ENCODE measurements at regions not wholly inside any gene's neighbourhood (a gene's known extent, or its start where the extent isn't known, plus 50 kb on each side); places are given as distances from the start of the nearest gene placed in this dataset.

DNA sequence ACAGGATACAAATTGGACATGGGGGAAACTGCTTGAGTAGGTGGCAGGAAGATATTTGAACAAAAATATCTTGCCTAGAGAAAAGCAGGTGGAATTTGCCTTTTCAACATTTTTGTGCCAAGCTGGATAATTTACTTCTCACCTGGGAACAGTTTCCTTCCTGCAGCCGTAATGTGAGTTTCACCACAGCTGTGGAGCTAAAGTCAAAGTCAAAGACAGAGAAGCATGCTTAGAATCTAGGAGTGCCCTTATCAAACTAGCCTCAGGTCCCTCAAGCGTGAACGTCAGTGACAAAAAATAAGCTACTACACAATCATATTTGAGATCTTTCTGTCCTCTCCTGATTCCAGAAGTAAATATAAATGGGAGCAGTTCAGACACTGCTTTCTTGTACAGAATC, 588.9 kb downstream of the MAT2B start:
- TF ChIP-seq, protein P1, sequence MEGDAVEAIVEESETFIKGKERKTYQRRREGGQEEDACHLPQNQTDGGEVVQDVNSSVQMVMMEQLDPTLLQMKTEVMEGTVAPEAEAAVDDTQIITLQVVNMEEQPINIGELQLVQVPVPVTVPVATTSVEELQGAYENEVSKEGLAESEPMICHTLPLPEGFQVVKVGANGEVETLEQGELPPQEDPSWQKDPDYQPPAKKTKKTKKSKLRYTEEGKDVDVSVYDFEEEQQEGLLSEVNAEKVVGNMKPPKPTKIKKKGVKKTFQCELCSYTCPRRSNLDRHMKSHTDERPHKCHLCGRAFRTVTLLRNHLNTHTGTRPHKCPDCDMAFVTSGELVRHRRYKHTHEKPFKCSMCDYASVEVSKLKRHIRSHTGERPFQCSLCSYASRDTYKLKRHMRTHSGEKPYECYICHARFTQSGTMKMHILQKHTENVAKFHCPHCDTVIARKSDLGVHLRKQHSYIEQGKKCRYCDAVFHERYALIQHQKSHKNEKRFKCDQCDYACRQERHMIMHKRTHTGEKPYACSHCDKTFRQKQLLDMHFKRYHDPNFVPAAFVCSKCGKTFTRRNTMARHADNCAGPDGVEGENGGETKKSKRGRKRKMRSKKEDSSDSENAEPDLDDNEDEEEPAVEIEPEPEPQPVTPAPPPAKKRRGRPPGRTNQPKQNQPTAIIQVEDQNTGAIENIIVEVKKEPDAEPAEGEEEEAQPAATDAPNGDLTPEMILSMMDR (IDR thresholded peaks at IDR 0.05): no peak

DNA sequence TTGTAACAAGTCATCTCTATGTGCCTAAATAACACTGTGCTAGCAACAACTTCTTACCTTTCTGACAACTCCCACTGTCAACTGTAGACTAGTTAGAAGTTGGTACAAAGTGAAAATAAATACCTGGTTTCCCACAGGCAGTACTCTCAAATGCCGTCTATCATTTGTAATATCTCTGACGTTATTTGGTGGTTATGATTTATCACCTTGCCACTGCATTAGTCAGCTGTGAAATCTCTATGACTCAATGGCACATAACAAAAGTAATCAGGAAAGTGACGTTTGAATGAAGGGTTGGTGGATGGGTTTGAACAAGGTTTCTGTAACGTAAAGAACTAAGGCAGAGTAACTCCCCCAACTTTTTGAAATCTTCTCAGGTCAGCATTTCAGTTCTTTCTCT, 592.3 kb downstream of the MAT2B start:
- TF ChIP-seq, protein P1 (IDR thresholded peaks at IDR 0.05): no peak

DNA sequence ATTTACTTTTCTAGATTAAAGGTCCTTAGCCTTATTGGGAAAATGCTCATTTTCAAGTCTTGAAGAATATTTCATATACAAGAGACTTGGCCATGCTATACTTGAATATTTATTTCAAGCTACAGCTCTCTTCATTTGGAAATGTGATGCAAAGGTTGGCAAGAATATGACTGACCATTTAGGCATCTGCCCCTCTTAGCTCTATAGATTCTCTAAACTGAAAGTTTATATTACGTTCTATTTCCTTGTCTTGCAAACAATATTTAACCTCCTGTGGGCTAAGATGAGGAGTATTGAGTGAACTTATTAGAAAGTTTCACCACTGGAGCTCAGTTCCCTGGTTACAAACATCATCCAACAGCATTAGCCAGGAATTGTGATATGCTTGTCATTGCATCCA, 593.1 kb downstream of the MAT2B start:
- TF ChIP-seq, protein P1 (IDR thresholded peaks at IDR 0.05): no peak

DNA sequence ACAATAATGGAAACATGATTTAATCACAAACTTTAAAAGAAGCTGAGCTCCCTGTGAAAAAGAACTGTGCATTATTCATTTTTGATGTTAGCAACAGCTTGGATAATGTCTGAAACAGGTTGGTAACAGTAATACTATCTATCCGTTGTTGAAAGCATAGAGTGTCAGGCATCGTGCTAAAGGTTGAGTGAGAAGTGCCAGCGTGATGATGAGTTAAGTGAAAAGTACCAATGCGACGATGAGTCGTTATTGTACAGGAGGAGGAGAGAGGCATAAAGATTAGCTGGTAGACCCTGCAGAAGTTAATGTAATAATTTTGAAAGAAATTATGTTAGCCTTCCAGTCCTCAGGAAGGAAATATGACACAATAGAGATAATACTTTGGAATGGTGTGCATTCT, 593.6 kb downstream of the MAT2B start:
- TF ChIP-seq, protein P1 (IDR thresholded peaks at IDR 0.05): no peak

DNA sequence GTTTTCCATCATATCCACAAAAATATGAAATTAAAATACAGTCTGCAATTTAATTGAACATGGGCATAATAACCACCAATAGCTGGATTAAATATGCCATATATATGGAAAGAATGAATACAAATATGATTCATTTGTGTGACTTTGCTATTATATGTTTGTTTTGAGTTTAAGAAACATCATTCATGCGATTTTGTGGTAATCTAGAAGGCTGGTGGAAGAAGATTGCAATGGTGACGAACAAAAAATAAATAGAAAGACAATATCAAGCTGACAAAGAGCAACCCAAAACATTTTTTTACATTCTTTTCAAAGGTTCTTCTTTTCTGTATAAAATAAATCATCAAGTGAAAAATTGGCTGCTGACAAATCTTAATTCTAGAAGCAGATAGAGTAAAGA, 610.0 kb downstream of the MAT2B start:
- TF ChIP-seq, protein P1 (IDR thresholded peaks at IDR 0.05): no peak

DNA sequence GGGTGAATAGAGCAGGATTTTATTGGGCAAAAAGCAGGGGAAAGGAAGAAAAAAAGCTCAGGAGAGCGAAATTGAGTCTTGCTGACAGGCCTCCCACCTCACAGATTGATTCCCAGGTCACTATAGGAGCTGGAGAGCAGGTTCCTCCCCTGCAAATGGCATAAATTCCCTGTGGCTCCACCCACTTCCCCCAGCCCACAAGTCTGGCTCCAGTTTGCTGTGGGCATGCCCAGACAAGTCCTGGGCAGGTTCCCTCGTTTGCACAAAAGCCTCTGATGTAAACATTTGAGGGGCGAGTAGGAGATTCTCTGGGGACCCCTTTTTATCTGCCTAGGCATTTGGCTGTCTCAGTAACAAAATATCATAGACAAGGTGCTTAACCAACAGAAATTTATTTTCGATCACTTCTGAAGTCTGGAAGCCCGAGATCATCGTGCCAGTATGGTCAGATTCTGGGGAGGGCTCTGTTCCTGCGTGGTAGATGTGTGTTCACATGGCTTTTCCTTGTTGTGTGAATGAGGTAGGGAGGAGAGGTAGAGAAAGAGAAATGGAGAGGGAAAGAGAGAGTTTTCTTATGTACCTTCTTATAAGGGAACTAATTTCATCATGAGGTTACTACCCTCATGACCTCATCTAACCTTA, 614.5 kb downstream of the MAT2B start:
- TF ChIP-seq, protein P1 (IDR thresholded peaks at IDR 0.05): no peak

DNA sequence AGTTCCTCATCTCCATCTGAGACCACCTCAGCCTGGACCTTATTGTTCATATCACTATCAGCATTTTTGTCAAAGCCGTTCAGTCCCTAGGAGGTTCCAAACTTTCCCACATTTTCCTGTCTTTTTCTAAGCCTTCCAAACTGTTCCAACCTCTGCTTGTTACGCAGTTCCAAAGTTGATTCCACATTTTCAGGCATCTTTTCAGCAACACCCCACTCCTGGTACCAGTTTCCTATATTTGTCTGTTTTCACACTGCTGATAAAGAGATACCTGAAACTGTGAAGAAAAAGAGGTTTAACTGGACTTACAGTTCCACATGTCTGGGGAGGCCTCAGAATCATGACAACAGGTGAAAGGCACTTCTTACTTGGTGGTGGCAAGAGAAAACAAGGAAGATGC, 622.1 kb downstream of the MAT2B start:
- TF ChIP-seq, protein P1 (IDR thresholded peaks at IDR 0.05): no peak

DNA sequence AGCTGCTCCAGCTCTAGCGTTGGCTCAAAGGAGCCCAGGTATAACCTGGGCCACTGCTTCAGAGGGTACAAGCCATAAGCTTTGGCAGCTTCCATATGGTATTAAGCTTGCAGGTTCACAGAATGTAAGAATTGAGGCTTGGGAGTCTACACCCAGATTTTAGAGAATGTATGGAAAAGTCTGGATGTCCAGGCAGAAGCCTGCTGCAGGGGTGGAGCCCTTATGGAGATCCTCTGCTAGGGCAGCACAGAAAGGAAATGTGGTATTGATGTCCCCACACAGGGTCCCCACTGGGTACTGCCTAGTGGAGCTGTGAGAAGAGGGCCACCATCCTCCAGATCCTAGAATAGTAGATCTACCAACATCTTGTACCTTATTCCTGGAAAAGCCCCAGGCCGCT, 626.9 kb downstream of the MAT2B start:
- TF ChIP-seq, protein P1 (IDR thresholded peaks at IDR 0.05): no peak

Measured in LNCAP (cell line).